ENCODE measurements at regions not wholly inside any gene's neighbourhood (a gene's known extent, or its start where the extent isn't known, plus 50 kb on each side); places are given as distances from the start of the nearest gene placed in this dataset.
"Not testable (repeated sequence)": the region's sequence is repeated elsewhere in the genome, so short reads cannot be mapped to it uniquely, and the experiment has no call there.

- POLR2A ChIA-PET, result no interaction called here
- no peaks in the 10 kb centered on the region for H3K4me1 Mint-ChIP-seq
These were observed 783.7 kb upstream of the TMEFF2 start for GRCh38 chr2:192978395-192978794.

GRCh38 chr2:192971981-192972380 is 777.2 kb upstream of the TMEFF2 start:
- Mint-ChIP-seq H3K27ac (no peak overlapping the region), H3K36me3 (no peaks in the 10 kb centered on the region), H3K4me3 (no peak overlapping the region), H3K27me3 (no peaks in the 10 kb centered on the region), H3K9me3 (no peaks in the 10 kb centered on the region), H3K4me1 (no peaks in the 10 kb centered on the region)
- H3K27me3 ChIP-seq (replicated peaks in 1 of 2; ENCODE audit: control insufficient read depth in 2 of 2, extremely low read depth in 1 of 2, insufficient read depth in 2 of 2, low read length in 1 of 2), result no peaks in the 10 kb centered on the region
- no CpG with 5 or more reads among the region's 3 CpGs for WGBS (ENCODE audit: insufficient coverage)
- H3K9me3 ChIP-seq, result no peaks in the 10 kb centered on the region
- POLR2A ChIA-PET, result no interaction called here
- DNase-seq (no peak), ATAC-seq (replicated peaks in 1 of 4) (no peak)
- no peaks in the 10 kb centered on the region for H3K36me3 ChIP-seq (ENCODE audit: control insufficient read depth in 2 of 2, extremely low read depth in 1 of 2, insufficient read depth in 1 of 2, low read length in 1 of 2)
- H3K4me3 ChIP-seq (ENCODE audit: control insufficient read depth in 1 of 2, extremely low read depth in 1 of 2, low read length in 1 of 2), result no peak overlapping the region
- CTCF ChIA-PET, result no interaction called here
- no peak overlapping the region for H3K27ac ChIP-seq (ENCODE audit: low read length)
- no peaks in the 10 kb centered on the region for H3K4me1 ChIP-seq (ENCODE audit: control insufficient read depth in 1 of 2, extremely low read depth in 1 of 2, insufficient read depth in 2 of 2, low read length in 2 of 2)

More at GRCh38 chr2:192978395-192978794, 783.7 kb upstream of the TMEFF2 start:
- Histone ChIP-seq H3K27ac (ENCODE audit: low read length) (no peak overlapping the region), H3K9me3 (no peaks in the 10 kb centered on the region), H3K4me1 (ENCODE audit: control insufficient read depth in 1 of 2, extremely low read depth in 1 of 2, insufficient read depth in 2 of 2, low read length in 2 of 2) (no peaks in the 10 kb centered on the region), H3K27me3 (replicated peaks in 1 of 2; ENCODE audit: control insufficient read depth in 2 of 2, extremely low read depth in 1 of 2, insufficient read depth in 2 of 2, low read length in 1 of 2) (no peaks in the 10 kb centered on the region), H3K4me3 (ENCODE audit: control insufficient read depth in 1 of 2, extremely low read depth in 1 of 2, low read length in 1 of 2) (no peak overlapping the region), H3K36me3 (ENCODE audit: control insufficient read depth in 2 of 2, extremely low read depth in 1 of 2, insufficient read depth in 1 of 2, low read length in 1 of 2) (no peaks in the 10 kb centered on the region)
- CTCF ChIA-PET, result no interaction called here
- Mint-ChIP-seq H3K36me3 (no peaks in the 10 kb centered on the region), H3K4me3 (no peak overlapping the region), H3K27me3 (no peaks in the 10 kb centered on the region), H3K27ac (no peak overlapping the region), H3K9me3 (no peaks in the 10 kb centered on the region)
- no CpG with 5 or more reads among the region's 3 CpGs for WGBS (ENCODE audit: insufficient coverage)
- ATAC-seq (replicated peaks in 1 of 4) (no peak), DNase-seq (no peak)

- POLR2A ChIA-PET, result no interaction called here
- Histone ChIP-seq H3K9me3 (no peaks in the 10 kb centered on the region), H3K36me3 (ENCODE audit: control insufficient read depth in 2 of 2, extremely low read depth in 1 of 2, insufficient read depth in 1 of 2, low read length in 1 of 2) (no peaks in the 10 kb centered on the region), H3K27ac (ENCODE audit: low read length) (no peak overlapping the region), H3K4me1 (ENCODE audit: control insufficient read depth in 1 of 2, extremely low read depth in 1 of 2, insufficient read depth in 2 of 2, low read length in 2 of 2) (no peaks in the 10 kb centered on the region), H3K27me3 (replicated peaks in 1 of 2; ENCODE audit: control insufficient read depth in 2 of 2, extremely low read depth in 1 of 2, insufficient read depth in 2 of 2, low read length in 1 of 2) (no peaks in the 10 kb centered on the region), H3K4me3 (ENCODE audit: control insufficient read depth in 1 of 2, extremely low read depth in 1 of 2, low read length in 1 of 2) (no peak overlapping the region)
- Mint-ChIP-seq H3K9me3 (no peaks in the 10 kb centered on the region), H3K4me3 (no peak overlapping the region), H3K4me1 (no peaks in the 10 kb centered on the region), H3K36me3 (no peaks in the 10 kb centered on the region), H3K27me3 (no peaks in the 10 kb centered on the region), H3K27ac (no peak overlapping the region)
- DNase-seq, result no peak
- WGBS (ENCODE audit: insufficient coverage), result no CpG with 5 or more reads among the region's 2 CpGs
- ATAC-seq (replicated peaks in 1 of 4), result no peak
- CTCF ChIA-PET, result no interaction called here
These were observed 774.3 kb upstream of the TMEFF2 start for GRCh38 chr2:192969055-192969454.

- ATAC-seq (replicated peaks in 1 of 4) (no peak), DNase-seq (no peak)
- H3K27ac ChIP-seq (ENCODE audit: low read length), result no peak overlapping the region
- Mint-ChIP-seq H3K4me1 (no peaks in the 10 kb centered on the region), H3K36me3 (no peaks in the 10 kb centered on the region), H3K9me3 (peaks cover 0 to 10% (median 3%) of the 10 kb centered on the region in 3 donors), H3K27ac (no peak overlapping the region), H3K4me3 (no peak overlapping the region), H3K27me3 (no peaks in the 10 kb centered on the region)
- H3K36me3 ChIP-seq (ENCODE audit: control insufficient read depth in 2 of 2, extremely low read depth in 1 of 2, insufficient read depth in 1 of 2, low read length in 1 of 2), result no peaks in the 10 kb centered on the region
- WGBS (ENCODE audit: insufficient coverage), result no CpG with 5 or more reads among the region's 3 CpGs
- no peaks in the 10 kb centered on the region for H3K4me1 ChIP-seq (ENCODE audit: control insufficient read depth in 1 of 2, extremely low read depth in 1 of 2, insufficient read depth in 2 of 2, low read length in 2 of 2)
- CTCF ChIA-PET, result no interaction called here
- no peak overlapping the region for H3K4me3 ChIP-seq (ENCODE audit: control insufficient read depth in 1 of 2, extremely low read depth in 1 of 2, low read length in 1 of 2)
- no peaks in the 10 kb centered on the region for H3K9me3 ChIP-seq
- no peaks in the 10 kb centered on the region for H3K27me3 ChIP-seq (replicated peaks in 1 of 2; ENCODE audit: control insufficient read depth in 2 of 2, extremely low read depth in 1 of 2, insufficient read depth in 2 of 2, low read length in 1 of 2)
- POLR2A ChIA-PET, result no interaction called here
These were observed 766.2 kb upstream of the TMEFF2 start for GRCh38 chr2:192960945-192961344.

- H3K36me3 Mint-ChIP-seq; H3K9me3 ChIP-seq; H3K4me1 Mint-ChIP-seq; H3K27ac Mint-ChIP-seq; POLR2A ChIA-PET; H3K4me1 ChIP-seq (ENCODE audit: control insufficient read depth in 1 of 2, extremely low read depth in 1 of 2, insufficient read depth in 2 of 2, low read length in 2 of 2); H3K27me3 ChIP-seq (replicated peaks in 1 of 2; ENCODE audit: control insufficient read depth in 2 of 2, extremely low read depth in 1 of 2, insufficient read depth in 2 of 2, low read length in 1 of 2); H3K27ac ChIP-seq (ENCODE audit: low read length); H3K36me3 ChIP-seq (ENCODE audit: control insufficient read depth in 2 of 2, extremely low read depth in 1 of 2, insufficient read depth in 1 of 2, low read length in 1 of 2); DNase-seq; H3K4me3 Mint-ChIP-seq; H3K4me3 ChIP-seq (ENCODE audit: control insufficient read depth in 1 of 2, extremely low read depth in 1 of 2, low read length in 1 of 2); CTCF ChIA-PET; H3K27me3 Mint-ChIP-seq; ATAC-seq (replicated peaks in 1 of 4): not testable (repeated sequence)
- H3K9me3 Mint-ChIP-seq, result peaks cover 0 to 10% (median 3%) of the 10 kb centered on the region in 3 donors
- 100% methylated on average over 3 of the region's 7 CpGs for WGBS (ENCODE audit: insufficient coverage)
These were observed 763.9 kb upstream of the TMEFF2 start for GRCh38 chr2:192958615-192959014.

GRCh38 chr2:192957425-192957824 is 762.7 kb upstream of the TMEFF2 start:
- WGBS (ENCODE audit: insufficient coverage), result 93% methylated on average over 3 of the region's 5 CpGs
- DNase-seq, result no peak
- Histone ChIP-seq H3K27me3 (replicated peaks in 1 of 2; ENCODE audit: control insufficient read depth in 2 of 2, extremely low read depth in 1 of 2, insufficient read depth in 2 of 2, low read length in 1 of 2) (no peaks in the 10 kb centered on the region), H3K4me1 (ENCODE audit: control insufficient read depth in 1 of 2, extremely low read depth in 1 of 2, insufficient read depth in 2 of 2, low read length in 2 of 2) (no peaks in the 10 kb centered on the region), H3K9me3 (no peaks in the 10 kb centered on the region), H3K4me3 (ENCODE audit: control insufficient read depth in 1 of 2, extremely low read depth in 1 of 2, low read length in 1 of 2) (no peak overlapping the region), H3K36me3 (ENCODE audit: control insufficient read depth in 2 of 2, extremely low read depth in 1 of 2, insufficient read depth in 1 of 2, low read length in 1 of 2) (no peaks in the 10 kb centered on the region), H3K27ac (ENCODE audit: low read length) (no peak overlapping the region)
- CTCF ChIA-PET, result no interaction called here
- no peak overlapping the region for H3K4me3 Mint-ChIP-seq
- no peak for ATAC-seq (replicated peaks in 1 of 4)
- peaks cover 0 to 10% (median 3%) of the 10 kb centered on the region in 3 donors for H3K9me3 Mint-ChIP-seq
- no peaks in the 10 kb centered on the region for H3K36me3 Mint-ChIP-seq
- no peaks in the 10 kb centered on the region for H3K27me3 Mint-ChIP-seq
- no peak overlapping the region for H3K27ac Mint-ChIP-seq
- no peaks in the 10 kb centered on the region for H3K4me1 Mint-ChIP-seq
- POLR2A ChIA-PET, result no interaction called here

GRCh38 chr2:192953116-192953515 is 758.4 kb upstream of the TMEFF2 start:
- Histone ChIP-seq H3K4me1 (ENCODE audit: control insufficient read depth in 1 of 2, extremely low read depth in 1 of 2, insufficient read depth in 2 of 2, low read length in 2 of 2) (no peaks in the 10 kb centered on the region), H3K36me3 (ENCODE audit: control insufficient read depth in 2 of 2, extremely low read depth in 1 of 2, insufficient read depth in 1 of 2, low read length in 1 of 2) (no peaks in the 10 kb centered on the region), H3K4me3 (ENCODE audit: control insufficient read depth in 1 of 2, extremely low read depth in 1 of 2, low read length in 1 of 2) (no peak overlapping the region), H3K27me3 (replicated peaks in 1 of 2; ENCODE audit: control insufficient read depth in 2 of 2, extremely low read depth in 1 of 2, insufficient read depth in 2 of 2, low read length in 1 of 2) (no peaks in the 10 kb centered on the region), H3K9me3 (no peaks in the 10 kb centered on the region), H3K27ac (ENCODE audit: low read length) (no peak overlapping the region)
- no peak overlapping the region for H3K27ac Mint-ChIP-seq
- no peaks in the 10 kb centered on the region for H3K36me3 Mint-ChIP-seq
- no peak for ATAC-seq (replicated peaks in 1 of 4)
- H3K4me1 Mint-ChIP-seq, result no peaks in the 10 kb centered on the region
- H3K4me3 Mint-ChIP-seq, result no peak overlapping the region
- H3K27me3 Mint-ChIP-seq, result no peaks in the 10 kb centered on the region
- peaks cover 0 to 3% (median 0%) of the 10 kb centered on the region in 3 donors for H3K9me3 Mint-ChIP-seq
- DNase-seq, result no peak
- ChIA-PET POLR2A (no interaction called here), CTCF (no interaction called here)
- WGBS (ENCODE audit: insufficient coverage), result no CpG with 5 or more reads among the region's 1 CpG

Data from T-cell (primary cell).